K562 (cell line): ENCODE measurements at regions not wholly inside any gene's neighbourhood (a gene's known extent, or its start where the extent isn't known, plus 50 kb on each side); places are given as distances from the start of the nearest gene placed in this dataset.

ENCODE experiments used
- CBX2 ChIP-seq: fragments of 200-600 bp; sonication (generic); IDR thresholded peaks from one replicate; pipeline ENCODE4 v1.6.1; 2012; ENCODE audit warnings: mild to moderate bottlenecking, low read length, inconsistent platforms; ENCODE audit not compliant: insufficient read depth, poor library complexity, severe bottlenecking
- CEBPB ChIP-seq: fragments of 450-650 bp; IDR thresholded peaks from 2 replicates; pipeline ENCODE4 v1.6.1; 2016; ENCODE audit warnings: missing genetic modification characterization, missing compliant biosample characterization
- HMBOX1 ChIP-seq: sonication (generic); IDR thresholded peaks from 2 replicates; pipeline ENCODE4 v1.6.1; 2016
- HOMEZ ChIP-seq: fragments of 250-450 bp; sonication (Bioruptor Pico); IDR thresholded peaks from 2 replicates; pipeline ENCODE4 v1.4.0; 2020; ENCODE audit warnings: mild to moderate bottlenecking, moderate library complexity
- KLF13 ChIP-seq: fragments of 450-650 bp; IDR thresholded peaks from 2 replicates; pipeline ENCODE4 v1.6.1; 2016; ENCODE audit warnings: missing genetic modification characterization, low read depth, mild to moderate bottlenecking, missing compliant biosample characterization, moderate library complexity, borderline replicate concordance
- MAZ ChIP-seq, 2 experiments: fragments of 450-650 bp in 1 of 2; sonication (generic) in 1 of 2; formaldehyde crosslinking; IDR thresholded peaks in 1 of 2; conservative IDR thresholded peaks in 1 of 2; 2 replicates each; pipeline versions ENCODE4 v1.4.0 to v1.5.0; 2020; ENCODE audit warnings: mild to moderate bottlenecking in 1 of 2, missing genetic modification reagents in 1 of 2
- MLLT1 ChIP-seq, 2 experiments: fragments of 450-650 bp; IDR thresholded peaks; 2 replicates each; pipeline ENCODE4 v1.6.1; 2016
- NCOA1 ChIP-seq: fragments of 450-650 bp; IDR thresholded peaks from 2 replicates; pipeline ENCODE4 v1.6.1; 2016; ENCODE audit warnings: low read depth
- NFIC ChIP-seq: fragments of 450-650 bp; IDR thresholded peaks from 2 replicates; pipeline ENCODE4 v1.6.1; 2017; ENCODE audit warnings: mild to moderate bottlenecking, inconsistent platforms
- TFAP4 ChIP-seq: sonication (generic); formaldehyde crosslinking; IDR thresholded peaks from 2 replicates; pipeline ENCODE4 v1.8.0; 2022; ENCODE audit warnings: missing genetic modification reagents, mild to moderate bottlenecking, moderate library complexity, borderline replicate concordance
- ZNF316 ChIP-seq: fragments of 450-650 bp; IDR thresholded peaks from 2 replicates; pipeline ENCODE4 v1.6.1; 2016

GRCh38 chr3:156772588-156773206 lies 53.5 kb upstream of the LEKR1 start (continued):
- 0 out of 2 replicates have a peak, but pooled peaks have one; percentile 11 for TF ChIP-seq HMBOX1
- TF ChIP-seq MAZ (CRISPR knock-in tag; conservative IDR thresholded peaks at IDR 0.05 in 1 of 2, IDR thresholded peaks at IDR 0.05 in 1 of 2), result no peak
- TF ChIP-seq CEBPB, result peak; percentile 61
- peak; percentile 87 for TF ChIP-seq NFIC
- no peak for TF ChIP-seq KLF13
- TF ChIP-seq ZNF316, result peak; percentile 21; the same call in 1 of the 2 replicates
- TF ChIP-seq NCOA1, result no peak
- TF ChIP-seq HOMEZ (CRISPR knock-in tag), result no peak
- TF ChIP-seq CBX2, result no peak
- TF ChIP-seq MLLT1 (IDR thresholded peaks at IDR 0.05), result no peak
- no peak for TF ChIP-seq TFAP4 (CRISPR knock-in tag)
